Testis (tissue), 2 donors: ENCODE measurements at regions not wholly inside any gene's neighbourhood (a gene's known extent, or its start where the extent isn't known, plus 50 kb on each side); places are given as distances from the start of the nearest gene placed in this dataset.

Experiments used
- POLR2A ChIP-seq: fragments of 450-650 bp; IDR thresholded peaks from one replicate; pipeline ENCODE4 v1.6.1; 2017; ENCODE audit warnings: antibody characterized with exemption, mild to moderate bottlenecking, moderate library complexity
- TF ChIP-seq, protein P1 (sequence below), 3 experiments: fragments of 450-650 bp in 2 of 3; fragments of 200-600 bp in 1 of 3; sonication (generic) in 1 of 3; IDR thresholded peaks; one replicate each; pipeline ENCODE4 v1.5.1; 2016 to 2019; ENCODE audit warnings: antibody characterized with exemption in 3 of 3, mild to moderate bottlenecking in 2 of 3, moderate library complexity in 1 of 3

DNA sequence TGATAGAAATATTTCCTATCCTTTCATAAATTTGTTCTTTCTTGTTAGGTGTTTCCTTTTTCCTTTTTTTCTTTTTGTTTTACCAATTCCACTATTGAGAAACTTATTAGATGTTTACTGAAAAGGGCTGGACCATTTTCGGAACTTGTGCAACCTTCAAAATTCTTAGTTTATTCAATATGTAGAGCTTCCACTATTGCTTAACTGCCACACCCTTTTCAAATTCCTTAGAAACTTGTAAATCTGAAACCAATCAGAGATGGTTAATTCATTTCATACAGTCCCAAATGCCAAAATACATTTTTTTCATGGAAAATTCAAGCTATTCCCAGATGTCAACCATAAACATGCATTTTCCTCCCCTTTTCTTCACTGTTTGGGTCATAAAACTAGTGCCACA lies 66.1 kb upstream of the SLC39A8 start:
- TF ChIP-seq, protein P1, sequence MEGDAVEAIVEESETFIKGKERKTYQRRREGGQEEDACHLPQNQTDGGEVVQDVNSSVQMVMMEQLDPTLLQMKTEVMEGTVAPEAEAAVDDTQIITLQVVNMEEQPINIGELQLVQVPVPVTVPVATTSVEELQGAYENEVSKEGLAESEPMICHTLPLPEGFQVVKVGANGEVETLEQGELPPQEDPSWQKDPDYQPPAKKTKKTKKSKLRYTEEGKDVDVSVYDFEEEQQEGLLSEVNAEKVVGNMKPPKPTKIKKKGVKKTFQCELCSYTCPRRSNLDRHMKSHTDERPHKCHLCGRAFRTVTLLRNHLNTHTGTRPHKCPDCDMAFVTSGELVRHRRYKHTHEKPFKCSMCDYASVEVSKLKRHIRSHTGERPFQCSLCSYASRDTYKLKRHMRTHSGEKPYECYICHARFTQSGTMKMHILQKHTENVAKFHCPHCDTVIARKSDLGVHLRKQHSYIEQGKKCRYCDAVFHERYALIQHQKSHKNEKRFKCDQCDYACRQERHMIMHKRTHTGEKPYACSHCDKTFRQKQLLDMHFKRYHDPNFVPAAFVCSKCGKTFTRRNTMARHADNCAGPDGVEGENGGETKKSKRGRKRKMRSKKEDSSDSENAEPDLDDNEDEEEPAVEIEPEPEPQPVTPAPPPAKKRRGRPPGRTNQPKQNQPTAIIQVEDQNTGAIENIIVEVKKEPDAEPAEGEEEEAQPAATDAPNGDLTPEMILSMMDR (IDR thresholded peaks at IDR 0.05) = no peak
- TF ChIP-seq POLR2A = no peak
